ENCODE measurements at regions not wholly inside any gene's neighbourhood (a gene's known extent, or its start where the extent isn't known, plus 50 kb on each side); places are given as distances from the start of the nearest gene placed in this dataset.
"Not testable (repeated sequence)": the region's sequence is repeated elsewhere in the genome, so short reads cannot be mapped to it uniquely, and the experiment has no call there.

DNA sequence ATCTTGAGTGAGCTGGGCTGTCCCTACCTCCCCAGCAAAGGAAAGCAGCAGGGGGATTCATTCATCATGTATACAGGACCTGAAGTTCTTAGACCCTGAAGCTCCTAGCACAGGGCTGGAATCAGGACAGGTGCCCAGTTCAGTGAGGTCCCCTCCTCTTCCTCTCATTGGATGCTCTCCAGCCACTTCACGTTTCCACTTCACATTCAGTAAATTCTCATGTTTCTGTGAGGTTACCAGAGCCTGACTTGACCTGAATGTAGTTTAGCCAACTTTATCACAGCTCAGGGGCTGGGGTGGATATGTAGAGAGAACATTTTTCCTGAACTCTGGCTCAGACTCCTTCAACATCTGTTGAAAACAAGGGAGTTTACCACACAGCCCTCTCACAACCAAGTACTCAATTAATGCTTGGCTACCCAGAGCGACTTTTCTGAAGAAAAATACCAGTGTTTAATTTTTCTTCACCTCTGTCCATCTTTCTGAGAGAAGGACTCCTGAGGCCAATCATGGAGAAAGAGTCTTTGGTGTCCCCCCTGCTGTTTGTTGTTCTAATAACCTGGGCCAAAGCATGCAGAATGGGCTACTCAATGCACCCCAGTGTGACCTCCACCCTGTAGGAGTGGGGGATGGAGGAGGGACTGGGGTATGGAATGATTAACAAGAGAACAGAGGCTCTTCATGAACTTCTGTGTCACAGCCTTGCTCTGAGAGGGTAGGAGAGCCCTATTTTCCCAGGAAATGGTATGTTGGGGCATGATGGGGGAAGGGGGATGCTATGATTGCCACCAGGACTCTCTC is 108.3 kb upstream of the FGGY start:
- no peak for DNase-seq

DNA sequence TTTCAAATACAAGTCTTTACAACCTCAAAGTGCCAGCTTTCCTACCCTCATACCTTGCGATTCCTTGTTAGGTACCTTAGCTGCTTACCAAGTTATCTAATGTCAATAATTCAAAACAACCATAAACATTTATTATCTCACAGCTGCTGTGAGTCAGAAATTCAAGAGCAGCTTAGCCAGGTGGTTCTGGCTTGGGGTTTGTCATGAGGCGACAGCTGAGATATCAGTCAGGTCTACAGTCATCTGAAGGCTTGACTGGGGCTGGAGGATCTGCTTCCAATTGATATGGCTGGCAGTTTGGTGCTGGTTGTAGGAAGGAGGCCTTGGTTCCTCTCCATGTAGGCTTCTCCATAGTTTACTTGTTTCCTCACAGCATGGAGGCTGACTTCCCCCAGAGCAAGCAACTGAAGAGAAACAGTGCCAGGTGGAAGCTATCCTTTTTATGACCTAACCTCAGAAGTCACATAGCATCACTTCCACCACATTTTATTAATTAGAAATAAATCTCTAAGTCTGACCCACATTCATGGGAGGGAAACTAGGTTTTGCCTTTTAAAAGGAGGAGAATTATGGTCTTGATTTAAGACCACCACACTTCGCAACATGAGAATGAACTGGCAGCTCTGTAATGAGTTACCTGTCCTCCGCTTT is 103.3 kb upstream of the FGGY start:
- DNase-seq = no peak

DNA sequence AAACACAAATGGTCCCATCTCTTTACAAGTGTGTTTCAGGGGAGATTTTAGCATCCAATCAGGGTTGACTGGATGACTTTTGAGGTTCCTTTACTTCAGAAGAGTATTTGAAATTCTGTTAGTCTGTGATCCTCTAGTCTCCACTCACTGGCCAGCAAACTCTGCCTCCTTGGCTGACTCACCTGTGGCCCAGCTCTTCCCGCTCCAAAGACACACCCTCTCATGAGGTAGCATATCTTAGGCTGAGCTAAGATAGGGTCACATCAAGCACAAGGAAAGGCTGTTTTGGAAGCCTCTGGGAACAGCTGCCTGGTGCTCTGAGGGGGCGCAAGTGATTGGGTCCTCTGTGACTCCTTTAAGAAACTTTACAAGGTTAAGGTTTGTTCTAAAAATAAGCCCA is 102.3 kb upstream of the FGGY start:
- DNase-seq = no peak

DNA sequence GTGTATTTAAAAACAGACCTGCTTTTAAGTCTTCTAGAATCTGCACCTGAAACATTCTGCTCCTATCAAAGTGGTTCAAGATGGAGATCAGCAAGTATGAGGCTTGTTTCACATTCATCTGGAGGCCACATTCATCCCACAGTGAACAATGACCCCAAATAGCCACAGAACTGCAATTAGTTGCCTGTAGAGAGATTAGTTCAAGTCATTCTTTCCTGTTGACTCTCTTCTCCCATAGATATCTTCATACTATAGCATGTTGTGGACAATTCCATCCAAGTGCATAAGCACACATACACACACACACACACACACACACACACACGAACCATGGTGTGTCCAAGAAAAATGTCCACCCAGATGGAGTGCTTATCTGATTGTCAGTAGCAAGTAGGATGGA is 101.7 kb upstream of the FGGY start:
- no peak for DNase-seq

DNA sequence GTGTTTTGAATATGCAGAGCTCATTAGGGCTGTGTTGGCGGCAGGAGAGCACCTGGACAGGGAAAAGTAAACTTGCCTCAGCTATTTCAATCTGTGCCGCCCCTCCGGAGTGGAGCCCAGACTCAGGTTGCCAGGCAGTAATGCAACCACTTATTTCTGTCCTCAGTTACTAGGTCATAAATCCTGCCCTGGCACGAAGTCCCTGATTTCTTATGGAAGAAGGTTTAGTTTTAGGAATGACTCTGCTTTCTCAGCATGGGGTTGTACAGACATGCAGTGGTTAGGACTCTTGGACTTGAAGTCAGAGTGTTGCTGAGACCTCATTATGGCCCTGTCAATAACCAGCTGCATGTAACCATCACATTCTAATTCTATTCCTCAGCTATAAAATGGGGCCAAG is 98.3 kb upstream of the FGGY start:
- no peak for DNase-seq

DNA sequence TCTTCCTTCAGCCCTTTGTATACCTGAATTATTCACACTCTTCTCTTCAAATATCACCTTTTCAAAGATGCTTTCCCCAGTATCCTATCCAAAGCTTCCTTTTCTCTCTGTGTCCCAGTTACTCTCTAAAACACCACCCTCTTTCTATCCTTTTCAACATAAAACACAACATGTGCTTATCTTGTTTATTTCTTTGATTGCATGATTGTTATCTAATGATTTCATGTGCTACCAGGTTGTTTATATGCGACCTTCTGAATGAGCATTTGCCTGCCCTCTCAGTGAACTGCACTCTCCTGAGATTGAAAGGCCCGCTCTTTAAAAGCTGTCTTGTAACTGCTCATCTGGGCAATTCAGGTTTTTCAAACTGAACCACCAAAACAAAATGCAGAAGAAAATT is 97.7 kb upstream of the FGGY start:
- no peak for DNase-seq

DNA sequence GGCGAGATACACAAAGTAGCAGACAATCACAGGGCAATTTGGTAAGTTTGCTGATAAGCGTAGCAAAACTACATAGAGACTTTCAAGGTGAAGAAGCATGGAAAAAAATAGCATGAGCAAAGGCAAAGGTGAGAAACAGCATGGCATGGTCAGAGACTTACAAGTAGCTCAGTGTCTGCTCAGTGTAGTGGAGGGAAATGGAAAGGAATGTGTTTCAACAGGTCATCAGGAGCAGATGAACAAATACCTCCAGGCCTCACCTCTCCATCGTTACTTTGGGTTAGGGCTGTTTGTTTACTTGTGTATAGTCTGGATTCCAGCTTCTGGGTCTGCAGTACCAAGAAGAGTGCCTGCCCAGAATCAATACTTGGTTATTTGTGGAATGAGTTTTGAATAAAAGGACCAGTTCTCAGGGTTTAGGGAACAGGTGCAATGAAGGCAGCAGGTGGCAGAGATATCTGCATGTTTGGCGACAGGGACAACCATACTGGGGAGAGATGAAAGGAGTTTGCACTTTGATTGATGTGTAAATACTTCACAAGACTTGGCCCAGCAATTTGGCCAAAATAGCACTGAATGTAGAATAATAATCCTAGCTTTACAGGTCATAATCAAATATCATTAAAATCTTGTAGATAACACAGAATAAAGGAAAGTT is 97.0 kb upstream of the FGGY start:
- DNase-seq = no peak

DNA sequence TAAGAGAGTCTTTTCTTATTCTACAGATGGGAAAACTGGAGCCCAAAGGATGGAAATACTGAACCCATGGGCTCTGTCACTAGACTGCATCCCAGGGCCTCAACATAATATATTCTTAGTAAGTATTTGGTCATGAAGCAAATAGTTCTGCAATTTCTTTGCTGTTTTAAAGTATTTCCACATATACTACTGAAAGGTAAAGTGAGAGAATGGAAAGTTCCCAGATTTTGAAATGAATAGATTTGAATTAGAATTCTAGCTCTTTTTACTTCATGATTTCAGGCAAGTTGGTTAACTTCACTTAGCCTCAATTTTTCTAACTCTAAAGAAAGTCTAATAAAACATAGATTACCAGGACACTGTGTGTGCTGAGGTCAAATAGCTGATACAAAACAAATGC is 95.6 kb upstream of the FGGY start:
- no peak for DNase-seq

DNA sequence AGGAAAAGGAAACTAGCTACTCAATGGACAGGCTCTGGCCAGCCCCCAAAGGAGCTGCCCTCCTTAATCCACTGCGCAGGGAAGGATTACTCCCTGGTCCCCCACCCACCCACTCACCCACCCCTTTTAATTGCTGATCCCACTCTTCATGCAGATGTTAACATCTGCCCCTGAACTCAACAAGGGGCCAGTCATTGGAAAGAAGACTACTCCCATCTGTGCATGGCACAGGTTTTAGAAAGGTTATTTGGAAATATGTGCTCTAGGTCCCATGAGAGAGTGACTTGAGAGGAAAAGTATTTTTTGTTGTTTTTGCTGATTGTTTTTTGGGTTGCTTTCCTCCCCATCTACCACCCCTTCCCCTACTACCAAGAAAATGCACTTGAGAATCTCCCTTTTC is 94.4 kb upstream of the FGGY start:
- DNase-seq = no peak

DNA sequence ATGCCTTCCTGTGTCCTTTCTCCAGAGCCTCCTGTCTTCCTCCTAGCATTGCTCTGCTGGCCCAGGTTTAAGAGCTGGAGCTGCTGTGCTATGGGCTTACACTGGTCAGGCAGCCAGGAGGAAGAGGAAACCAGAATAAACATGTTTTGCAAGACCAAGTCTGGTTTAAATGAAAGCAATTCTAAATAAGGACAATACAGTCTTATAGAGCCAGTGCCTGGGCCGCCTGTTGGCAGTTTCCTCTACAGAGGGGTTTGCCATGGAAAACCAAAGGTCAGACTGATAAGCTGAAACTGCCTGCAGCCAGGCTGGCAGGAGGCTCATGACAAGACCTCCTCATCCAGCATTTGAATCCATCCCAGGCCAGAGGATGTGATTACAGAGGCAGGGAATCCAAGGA is 92.9 kb upstream of the FGGY start:
- no peak for DNase-seq

DNA sequence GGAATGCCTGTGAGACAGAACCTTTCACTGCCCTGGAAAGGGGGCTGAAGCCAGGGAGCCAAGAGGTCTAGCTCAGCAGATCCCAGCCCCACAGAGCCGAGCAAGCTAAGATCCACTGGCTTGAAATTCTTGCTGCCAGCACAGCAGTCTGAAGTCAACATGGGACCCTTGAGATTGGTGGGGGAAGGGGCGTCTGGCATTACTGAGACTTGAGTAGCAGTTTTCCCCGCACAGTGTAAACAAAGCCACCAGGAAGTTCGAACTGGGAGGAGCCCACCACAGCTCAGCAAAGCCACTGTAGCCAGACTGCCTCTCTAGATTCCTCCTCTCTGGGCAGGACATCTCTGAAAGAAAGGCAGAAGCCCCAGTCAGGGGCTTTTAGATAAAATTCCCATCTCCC is 90.3 kb upstream of the FGGY start:
- DNase-seq = not testable (repeated sequence)

DNA sequence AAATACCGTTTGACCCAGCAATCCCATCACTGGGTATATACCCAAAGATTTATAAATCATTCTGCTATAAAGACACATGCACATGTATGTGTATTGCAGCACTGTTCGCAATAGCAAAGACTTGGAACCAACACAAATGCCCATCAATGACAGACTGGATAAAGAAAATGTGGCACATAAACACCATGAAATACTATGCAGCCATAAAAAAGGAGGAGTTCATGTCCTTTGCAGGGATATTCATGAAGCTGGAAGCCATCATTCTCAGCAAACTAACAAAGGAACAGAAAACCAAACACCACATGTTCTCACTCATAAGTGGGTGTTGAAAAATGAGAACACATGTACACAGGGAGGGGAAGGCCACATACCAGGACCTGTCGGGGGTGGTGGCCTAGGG is 86.5 kb upstream of the FGGY start:
- DNase-seq = not testable (repeated sequence)

DNA sequence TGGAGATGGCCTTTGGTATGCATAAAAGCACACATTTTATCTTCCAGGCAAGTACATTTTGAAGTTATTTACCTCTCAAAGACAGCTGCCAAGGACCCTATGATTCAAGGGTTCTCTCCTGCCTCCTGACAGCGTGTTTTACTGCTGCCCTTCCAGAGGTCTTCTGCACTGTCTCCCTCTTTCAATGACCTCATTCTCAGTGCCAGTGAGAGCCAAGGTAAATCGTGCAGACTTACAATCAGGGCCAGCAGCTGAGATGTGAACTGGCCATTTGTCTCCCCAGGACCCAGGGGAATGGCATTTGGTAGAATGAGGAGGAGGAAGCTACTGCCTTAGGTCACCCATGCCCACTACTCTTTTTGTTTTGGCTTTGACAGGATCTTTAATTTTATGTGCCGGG is 84.2 kb upstream of the FGGY start:
- no peak for DNase-seq

DNA sequence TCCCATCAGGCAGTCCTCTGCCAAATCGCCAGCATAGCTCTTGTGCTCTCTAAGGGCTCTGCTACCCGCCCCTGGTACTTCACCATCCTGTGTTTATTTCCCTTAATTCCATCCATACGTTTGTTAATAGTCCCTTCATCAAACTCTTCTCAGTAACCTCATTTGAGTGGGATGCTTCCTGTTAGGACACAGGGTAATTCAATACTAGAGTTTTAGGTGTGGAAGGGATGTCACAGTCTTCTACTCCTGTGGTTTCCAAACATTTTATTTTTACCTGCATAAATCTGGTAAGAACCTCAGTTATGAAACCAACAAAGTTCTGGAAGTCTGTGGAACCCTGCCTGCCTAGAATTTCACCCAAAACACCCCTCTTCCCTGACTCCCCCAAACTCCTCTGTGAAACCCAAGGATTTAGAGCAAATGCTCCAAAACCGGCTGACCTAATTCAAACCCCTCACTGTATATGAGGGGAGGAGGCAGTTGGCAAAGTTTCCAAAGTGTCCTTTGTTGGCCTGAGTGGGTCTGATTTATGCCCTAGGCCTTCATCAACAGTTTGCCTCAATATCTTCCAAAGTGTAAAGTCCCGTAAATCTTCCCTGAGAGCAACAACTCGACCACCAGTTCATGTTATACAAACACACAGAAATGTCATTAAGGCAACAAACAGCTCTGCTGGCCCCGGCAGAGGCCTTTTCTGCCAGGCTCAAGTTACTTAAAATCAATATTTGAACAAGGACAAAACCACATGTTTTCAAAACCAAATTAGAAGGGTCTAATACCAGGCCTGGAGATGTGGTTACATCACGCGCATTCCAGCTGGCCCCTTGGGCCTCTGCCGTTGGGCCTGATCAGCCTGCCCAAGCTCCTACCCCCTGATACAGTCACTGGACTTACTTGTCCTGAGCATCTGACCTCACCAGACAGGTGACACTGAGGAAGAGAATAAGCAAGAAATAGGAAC is 82.4 kb upstream of the FGGY start:
- no peak for DNase-seq

DNA sequence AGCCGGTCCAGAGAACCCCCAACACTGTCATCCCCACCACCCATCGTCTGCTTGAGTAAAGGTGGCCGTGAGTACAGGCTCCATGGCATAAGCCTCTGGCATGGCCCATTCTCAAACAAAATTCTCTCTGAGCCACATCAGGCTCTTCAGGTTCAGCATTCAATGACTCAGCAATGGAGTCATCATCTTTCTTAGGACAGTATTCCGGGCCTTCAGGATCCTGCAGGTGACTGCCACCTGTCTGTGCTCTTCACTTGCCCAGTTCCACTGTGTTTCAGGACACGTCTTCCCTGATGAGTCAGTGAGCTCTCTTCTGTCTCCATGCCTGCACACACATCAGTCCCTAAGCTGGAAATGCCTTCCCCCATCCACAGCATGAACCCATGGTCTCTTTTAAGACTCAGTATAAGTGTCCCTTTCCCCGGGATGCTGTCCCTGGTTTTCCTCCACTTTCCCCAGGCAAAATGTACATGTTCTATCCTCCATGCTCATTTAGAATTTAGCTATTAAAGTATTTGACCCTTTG is 81.1 kb upstream of the FGGY start:
- DNase-seq = no peak

DNA sequence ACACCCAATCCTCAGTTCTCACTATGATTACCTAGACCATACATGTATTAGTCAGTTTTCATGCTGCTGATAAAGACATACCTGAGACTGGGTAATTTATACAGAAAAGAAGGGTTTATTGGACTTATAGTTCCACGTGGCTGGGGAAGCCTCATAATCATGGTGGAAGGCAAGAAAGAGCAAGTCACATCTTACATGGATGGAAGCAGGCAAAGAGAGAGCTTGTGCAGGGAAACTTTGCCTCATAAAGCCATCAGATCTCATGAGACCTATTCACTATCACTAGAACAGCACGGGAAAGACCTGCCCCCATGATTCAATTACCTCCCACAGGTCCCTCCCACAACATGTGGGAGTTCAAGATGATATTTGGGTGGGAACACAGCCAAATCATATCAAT is 79.5 kb upstream of the FGGY start:
- DNase-seq = not testable (repeated sequence)

DNA sequence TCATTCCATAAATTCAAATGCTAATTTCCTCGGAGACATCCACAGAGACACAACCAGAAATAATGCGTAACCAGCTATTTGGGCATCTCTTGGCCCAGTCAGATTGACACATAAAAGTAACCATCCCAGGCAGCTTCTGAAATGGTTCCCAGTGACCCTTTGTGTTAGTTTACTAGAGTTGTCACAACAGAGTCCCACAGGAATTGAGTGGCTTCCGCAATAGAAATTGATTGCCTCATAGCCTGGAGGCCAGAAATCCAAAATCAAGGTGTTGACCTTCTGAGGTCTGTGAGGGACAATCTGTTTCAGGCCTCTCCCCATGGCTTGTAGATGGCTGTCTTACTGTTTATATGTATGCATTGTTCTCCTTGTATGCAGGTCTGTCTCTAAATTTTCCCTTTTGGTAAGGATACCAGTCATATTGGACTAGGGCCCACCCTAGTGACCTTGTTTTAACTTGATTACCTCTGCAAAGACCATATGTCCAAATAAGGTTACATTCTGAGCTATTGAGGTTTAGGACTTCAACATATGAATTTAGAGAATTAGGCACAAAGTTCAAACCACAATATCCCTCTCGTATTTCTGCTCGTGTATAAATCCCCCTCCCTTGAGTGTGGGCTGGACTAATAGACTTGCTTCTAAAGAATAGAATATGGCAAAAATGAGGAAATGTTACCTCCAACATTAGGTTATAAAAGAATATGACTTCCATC is 78.2 kb upstream of the FGGY start:
- DNase-seq = no peak

DNA sequence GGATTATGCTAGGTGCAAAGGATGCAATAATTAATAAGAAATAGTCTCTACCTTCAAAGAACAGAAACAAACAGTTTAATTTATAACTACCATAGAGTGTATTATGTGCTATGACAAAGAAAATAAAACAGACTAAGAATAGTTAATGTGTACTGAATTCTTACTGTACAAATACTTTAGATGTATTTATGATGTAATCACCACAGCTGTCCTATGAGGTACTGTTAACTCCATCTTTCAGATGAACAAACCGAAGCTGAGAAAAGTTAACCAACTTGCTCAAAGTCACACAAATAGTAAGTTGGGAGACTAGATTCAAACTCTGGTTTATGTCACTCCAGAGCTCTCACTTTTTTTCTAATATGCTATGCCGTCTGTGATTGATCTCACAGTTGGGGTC is 77.0 kb upstream of the FGGY start:
- DNase-seq = no peak

DNA sequence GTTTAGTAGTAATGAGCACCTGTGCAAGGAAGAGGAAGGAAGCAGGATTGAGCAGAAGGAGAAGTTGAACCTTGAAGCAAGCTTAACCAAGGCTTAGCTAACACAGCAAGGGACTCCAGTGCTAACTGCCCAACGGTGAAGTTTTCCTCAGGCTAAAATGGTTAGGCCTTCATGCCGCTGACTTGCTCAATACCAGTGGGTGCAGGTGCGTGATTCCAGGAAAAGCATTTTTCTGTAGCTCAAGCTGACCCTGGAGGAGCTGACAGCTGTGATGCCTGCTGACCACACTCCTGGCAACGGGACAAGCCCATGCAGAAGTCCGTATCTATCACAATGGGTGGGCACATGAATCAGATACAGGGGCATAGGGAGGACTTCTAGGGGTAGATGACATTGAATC is 76.5 kb upstream of the FGGY start:
- no peak for DNase-seq

DNA sequence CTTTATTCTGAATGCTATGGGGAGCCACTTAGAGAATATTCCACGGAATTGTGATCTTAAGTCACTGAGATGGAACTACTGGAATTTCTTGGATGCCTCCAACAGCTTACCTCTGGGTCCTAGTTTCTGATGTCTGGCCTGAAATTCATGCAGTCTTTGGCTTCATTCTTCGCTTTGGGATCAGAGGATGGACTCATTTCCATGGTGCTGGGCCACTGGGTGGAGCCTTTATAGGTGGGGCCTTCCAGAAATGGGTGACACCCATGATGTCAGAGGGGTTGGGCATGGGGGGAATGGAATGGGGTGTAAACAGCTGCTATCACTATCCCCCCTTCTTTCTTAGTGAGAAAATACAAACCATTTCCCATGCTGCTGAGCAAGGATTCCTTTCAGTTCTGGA is 73.7 kb upstream of the FGGY start:
- no peak for DNase-seq

DNA sequence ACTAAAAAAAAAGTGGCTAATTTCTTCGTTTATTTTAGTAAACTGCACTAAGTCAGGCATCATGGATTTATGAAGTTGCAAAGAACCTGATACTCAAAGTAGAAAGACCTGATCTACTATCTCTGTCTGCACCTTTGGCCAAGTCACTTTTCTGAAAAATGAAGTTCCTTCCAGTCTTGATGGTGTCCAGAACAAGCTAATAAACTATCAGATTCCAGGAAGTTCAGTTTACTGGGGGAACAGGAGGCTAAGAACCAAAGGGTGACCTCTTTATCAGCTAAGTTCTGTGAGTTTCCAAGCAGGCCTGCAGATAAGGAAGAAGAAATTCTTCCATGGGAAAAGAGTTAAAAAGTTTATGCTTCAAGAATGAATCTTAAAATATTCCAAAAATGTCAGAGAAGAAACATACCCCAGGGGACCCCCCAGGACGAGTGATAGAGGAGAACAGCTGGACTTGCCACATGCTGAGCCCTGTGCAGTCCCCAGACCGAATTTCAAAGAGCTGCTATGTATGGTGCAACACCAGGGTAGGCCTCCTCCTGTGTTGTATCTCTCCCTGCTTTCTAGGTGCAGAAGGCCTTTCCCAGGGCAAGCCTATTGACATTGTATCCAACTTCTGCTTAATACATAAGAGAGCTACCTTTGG is 72.8 kb upstream of the FGGY start:
- DNase-seq = no peak

Measured in activated naive CD4-positive, alpha-beta T cell (primary cell).